GM21367 (cell line): ENCODE measurements at regions not wholly inside any gene's neighbourhood (a gene's known extent, or its start where the extent isn't known, plus 50 kb on each side); places are given as distances from the start of the nearest gene placed in this dataset.

Source experiments
- ATAC-seq: cut with Tn5 transposase; IDR thresholded peaks from one replicate; pipeline ENCODE4 v1.9.1; 2021; ENCODE audit not compliant: unreplicated experiment

GRCh38 chr10:130954326-130954905, 357.1 kb downstream of the TCERG1L start:
- ATAC-seq: no peak

- no peak for ATAC-seq
These were observed 355.3 kb downstream of the TCERG1L start for GRCh38 chr10:130956251-130956650.

- no peak for ATAC-seq
These were observed 354.1 kb downstream of the TCERG1L start for GRCh38 chr10:130957423-130957822.

- no peak for ATAC-seq
These were observed 353.5 kb downstream of the TCERG1L start for GRCh38 chr10:130958003-130958402.

GRCh38 chr10:130958981-130959751, 352.4 kb downstream of the TCERG1L start:
- no peak for ATAC-seq

GRCh38 chr10:130959752-130960195, 351.7 kb downstream of the TCERG1L start:
- no peak for ATAC-seq

- no peak for ATAC-seq
These were observed 351.0 kb downstream of the TCERG1L start for GRCh38 chr10:130960531-130960930.

- no peak for ATAC-seq
These were observed 349.8 kb downstream of the TCERG1L start for GRCh38 chr10:130961506-130962239.

- ATAC-seq: no peak
These were observed 349.1 kb downstream of the TCERG1L start for GRCh38 chr10:130962240-130963051.

- no peak for ATAC-seq
These were observed 348.5 kb downstream of the TCERG1L start for GRCh38 chr10:130963052-130963393.

GRCh38 chr10:130963786-130964522, 347.6 kb downstream of the TCERG1L start:
- ATAC-seq: no peak

- ATAC-seq: no peak
These were observed 346.8 kb downstream of the TCERG1L start for GRCh38 chr10:130964771-130965170.

GRCh38 chr10:130967161-130967560, 344.4 kb downstream of the TCERG1L start:
- ATAC-seq: no peak

GRCh38 chr10:130967784-130968183, 343.7 kb downstream of the TCERG1L start:
- no peak for ATAC-seq

GRCh38 chr10:130968511-130968910, 343.0 kb downstream of the TCERG1L start:
- no peak for ATAC-seq

- ATAC-seq: no peak
These were observed 342.6 kb downstream of the TCERG1L start for GRCh38 chr10:130968964-130969363.

- ATAC-seq: no peak
These were observed 341.8 kb downstream of the TCERG1L start for GRCh38 chr10:130969700-130970099.

- ATAC-seq: no peak
These were observed 341.0 kb downstream of the TCERG1L start for GRCh38 chr10:130970341-130971122.

GRCh38 chr10:130971123-130971435, 340.4 kb downstream of the TCERG1L start:
- ATAC-seq: no peak
